Activated CD8-positive, alpha-beta memory T cell treated with anti-CD3 and anti-CD28 coated beads, Interleukin-2, amount 10 ng/mL, durations not matched to agents 7 days and 5 days (primary cell): ENCODE measurements at regions not wholly inside any gene's neighbourhood (a gene's known extent, or its start where the extent isn't known, plus 50 kb on each side); places are given as distances from the start of the nearest gene placed in this dataset.

Experiments
- ATAC-seq: fragments of 150-1000 bp; cut with Tn5 transposase; one replicate; pipeline ENCODE4 v1.10.0; 2021; ENCODE audit warnings: moderate library complexity
- CTCF ChIA-PET: fragments of 350-600 bp; sonication (Branson Sonifier 250); formaldehyde crosslinking; loops from one replicate; lab custom pipeline; 2021; ENCODE audit warnings: antibody characterized with exemption; lab: Charles Lee
- DNase-seq: peaks from one replicate; pipeline ENCODE4 v3.0.0-alpha.2; 2020
- H3K27ac Mint-ChIP-seq: one replicate; pipeline ENCODE4 v1.8.0; 2021; ENCODE audit warnings: mild to moderate bottlenecking, mixed read lengths
- H3K27me3 Mint-ChIP-seq: one replicate; pipeline ENCODE4 v1.8.0; 2021; ENCODE audit warnings: mixed read lengths
- H3K36me3 Mint-ChIP-seq: one replicate; pipeline ENCODE4 v1.8.0; 2021; ENCODE audit warnings: mild to moderate bottlenecking, mixed read lengths
- H3K4me1 Mint-ChIP-seq: one replicate; pipeline ENCODE4 v1.8.0; 2021; ENCODE audit warnings: mixed read lengths
- H3K4me3 Mint-ChIP-seq: one replicate; pipeline ENCODE4 v1.8.0; 2021; ENCODE audit warnings: mild to moderate bottlenecking, moderate library complexity, mixed read lengths
- H3K9me3 Mint-ChIP-seq: one replicate; pipeline ENCODE4 v1.8.0; 2022; ENCODE audit warnings: low read depth, mixed read lengths

GRCh38 chr2:236982693-236983455 lies 102.8 kb upstream of the COPS8 start:
- CTCF ChIA-PET = no interaction called here
- no peak overlapping the region for H3K4me3 Mint-ChIP-seq
- H3K27me3 Mint-ChIP-seq = peaks cover 10% of the 10 kb centered on the region
- DNase-seq (no peak), ATAC-seq (no peak)
- H3K9me3 Mint-ChIP-seq = no peaks in the 10 kb centered on the region
- H3K27ac Mint-ChIP-seq = no peak overlapping the region
- H3K4me1 Mint-ChIP-seq = no peaks in the 10 kb centered on the region
- no peaks in the 10 kb centered on the region for H3K36me3 Mint-ChIP-seq

- H3K9me3 Mint-ChIP-seq = no peaks in the 10 kb centered on the region
- no peak overlapping the region for H3K4me3 Mint-ChIP-seq
- peaks cover 13% of the 10 kb centered on the region for H3K27me3 Mint-ChIP-seq
- CTCF ChIA-PET = no interaction called here
- no peaks in the 10 kb centered on the region for H3K4me1 Mint-ChIP-seq
- no peak for ATAC-seq
- no peak overlapping the region for H3K27ac Mint-ChIP-seq
- DNase-seq = no peak
- no peaks in the 10 kb centered on the region for H3K36me3 Mint-ChIP-seq
Measured at GRCh38 chr2:236984046-236984445, 101.6 kb upstream of the COPS8 start.

- ATAC-seq (no peak), DNase-seq (no peak)
- no peak overlapping the region for H3K27ac Mint-ChIP-seq
- H3K36me3 Mint-ChIP-seq = no peaks in the 10 kb centered on the region
- peaks cover 12% of the 10 kb centered on the region for H3K27me3 Mint-ChIP-seq
- no peak overlapping the region for H3K4me3 Mint-ChIP-seq
- no peaks in the 10 kb centered on the region for H3K9me3 Mint-ChIP-seq
- CTCF ChIA-PET = no interaction called here
- no peaks in the 10 kb centered on the region for H3K4me1 Mint-ChIP-seq
Measured at GRCh38 chr2:236985761-236986339, 99.8 kb upstream of the COPS8 start.

- H3K9me3 Mint-ChIP-seq = no peaks in the 10 kb centered on the region
- H3K4me3 Mint-ChIP-seq = no peak overlapping the region
- DNase-seq = no peak
- H3K27me3 Mint-ChIP-seq = peaks cover 14% of the 10 kb centered on the region
- no peaks in the 10 kb centered on the region for H3K36me3 Mint-ChIP-seq
- H3K27ac Mint-ChIP-seq = no peak overlapping the region
- CTCF ChIA-PET = no interaction called here
- ATAC-seq = no peak
- no peaks in the 10 kb centered on the region for H3K4me1 Mint-ChIP-seq
Measured at GRCh38 chr2:236986524-236987330, 99.0 kb upstream of the COPS8 start.

GRCh38 chr2:236988216-236988615 lies 97.5 kb upstream of the COPS8 start:
- DNase-seq (no peak), ATAC-seq (no peak)
- H3K36me3 Mint-ChIP-seq = no peaks in the 10 kb centered on the region
- CTCF ChIA-PET = no interaction called here
- H3K27ac Mint-ChIP-seq = no peak overlapping the region
- peaks cover 20% of the 10 kb centered on the region for H3K27me3 Mint-ChIP-seq
- no peaks in the 10 kb centered on the region for H3K9me3 Mint-ChIP-seq
- no peaks in the 10 kb centered on the region for H3K4me1 Mint-ChIP-seq
- no peak overlapping the region for H3K4me3 Mint-ChIP-seq

- Mint-ChIP-seq H3K27me3 (peaks cover 20% of the 10 kb centered on the region), H3K4me3 (no peak overlapping the region), H3K9me3 (no peaks in the 10 kb centered on the region), H3K4me1 (no peaks in the 10 kb centered on the region), H3K36me3 (no peaks in the 10 kb centered on the region), H3K27ac (no peak overlapping the region)
- DNase-seq (no peak), ATAC-seq (no peak)
- CTCF ChIA-PET = no interaction called here
Measured at GRCh38 chr2:236988690-236989624, 96.7 kb upstream of the COPS8 start.

GRCh38 chr2:236990552-236990951 lies 95.1 kb upstream of the COPS8 start:
- Mint-ChIP-seq H3K27ac (no peak overlapping the region), H3K4me1 (no peaks in the 10 kb centered on the region)
- ATAC-seq = no peak

GRCh38 chr2:236991874-236992273 lies 93.8 kb upstream of the COPS8 start:
- CTCF ChIA-PET = no interaction called here
- Mint-ChIP-seq H3K36me3 (no peaks in the 10 kb centered on the region), H3K27ac (no peak overlapping the region), H3K4me1 (no peaks in the 10 kb centered on the region), H3K4me3 (no peak overlapping the region), H3K9me3 (no peaks in the 10 kb centered on the region), H3K27me3 (peaks cover 22% of the 10 kb centered on the region)
- no peak for DNase-seq
- no peak for ATAC-seq

More at GRCh38 chr2:236990552-236990951, 95.1 kb upstream of the COPS8 start:
- no peaks in the 10 kb centered on the region for H3K9me3 Mint-ChIP-seq
- CTCF ChIA-PET = no interaction called here
- no peak for DNase-seq
- no peak overlapping the region for H3K4me3 Mint-ChIP-seq
- H3K36me3 Mint-ChIP-seq = no peaks in the 10 kb centered on the region
- H3K27me3 Mint-ChIP-seq = peaks cover 14% of the 10 kb centered on the region

GRCh38 chr2:236993286-236993685 lies 92.4 kb upstream of the COPS8 start:
- ATAC-seq = no peak
- DNase-seq = no peak
- CTCF ChIA-PET = no interaction called here
- H3K27ac Mint-ChIP-seq = no peak overlapping the region
- peaks cover 31% of the 10 kb centered on the region for H3K27me3 Mint-ChIP-seq
- H3K36me3 Mint-ChIP-seq = no peaks in the 10 kb centered on the region
- no peak overlapping the region for H3K4me3 Mint-ChIP-seq
- no peaks in the 10 kb centered on the region for H3K9me3 Mint-ChIP-seq
- H3K4me1 Mint-ChIP-seq = no peaks in the 10 kb centered on the region

GRCh38 chr2:236994361-236994760 lies 91.3 kb upstream of the COPS8 start:
- no peaks in the 10 kb centered on the region for H3K9me3 Mint-ChIP-seq
- CTCF ChIA-PET = no interaction called here

GRCh38 chr2:236997069-236997715 lies 88.5 kb upstream of the COPS8 start:
- no peak for DNase-seq
- CTCF ChIA-PET = no interaction called here
- no peak overlapping the region for H3K4me3 Mint-ChIP-seq
- no peaks in the 10 kb centered on the region for H3K4me1 Mint-ChIP-seq
- no peak for ATAC-seq
- H3K36me3 Mint-ChIP-seq = no peaks in the 10 kb centered on the region
- peaks cover 24% of the 10 kb centered on the region for H3K27me3 Mint-ChIP-seq
- no peak overlapping the region for H3K27ac Mint-ChIP-seq
- no peaks in the 10 kb centered on the region for H3K9me3 Mint-ChIP-seq

More at GRCh38 chr2:236994361-236994760, 91.3 kb upstream of the COPS8 start:
- Mint-ChIP-seq H3K4me1 (no peaks in the 10 kb centered on the region), H3K36me3 (no peaks in the 10 kb centered on the region), H3K27me3 (peaks cover 32% of the 10 kb centered on the region), H3K4me3 (no peak overlapping the region), H3K27ac (no peak overlapping the region)
- DNase-seq = no peak
- no peak for ATAC-seq

GRCh38 chr2:236998236-236998635 lies 87.5 kb upstream of the COPS8 start:
- no peak for ATAC-seq
- no peak overlapping the region for H3K27ac Mint-ChIP-seq
- no peak for DNase-seq
- CTCF ChIA-PET = no interaction called here
- no peaks in the 10 kb centered on the region for H3K36me3 Mint-ChIP-seq
- H3K4me1 Mint-ChIP-seq = no peaks in the 10 kb centered on the region
- no peaks in the 10 kb centered on the region for H3K9me3 Mint-ChIP-seq
- no peak overlapping the region for H3K4me3 Mint-ChIP-seq
- H3K27me3 Mint-ChIP-seq = peaks cover 21% of the 10 kb centered on the region

- H3K36me3 Mint-ChIP-seq = no peaks in the 10 kb centered on the region
- no peak overlapping the region for H3K27ac Mint-ChIP-seq
- H3K9me3 Mint-ChIP-seq = no peaks in the 10 kb centered on the region
- DNase-seq (no peak), ATAC-seq (no peak)
- CTCF ChIA-PET = no interaction called here
- no peak overlapping the region for H3K4me3 Mint-ChIP-seq
- H3K27me3 Mint-ChIP-seq = peaks cover 21% of the 10 kb centered on the region
- no peaks in the 10 kb centered on the region for H3K4me1 Mint-ChIP-seq
Measured at GRCh38 chr2:236998758-236999157, 86.9 kb upstream of the COPS8 start.
